ENCODE measurements at regions not wholly inside any gene's neighbourhood (a gene's known extent, or its start where the extent isn't known, plus 50 kb on each side); places are given as distances from the start of the nearest gene placed in this dataset.

DNA sequence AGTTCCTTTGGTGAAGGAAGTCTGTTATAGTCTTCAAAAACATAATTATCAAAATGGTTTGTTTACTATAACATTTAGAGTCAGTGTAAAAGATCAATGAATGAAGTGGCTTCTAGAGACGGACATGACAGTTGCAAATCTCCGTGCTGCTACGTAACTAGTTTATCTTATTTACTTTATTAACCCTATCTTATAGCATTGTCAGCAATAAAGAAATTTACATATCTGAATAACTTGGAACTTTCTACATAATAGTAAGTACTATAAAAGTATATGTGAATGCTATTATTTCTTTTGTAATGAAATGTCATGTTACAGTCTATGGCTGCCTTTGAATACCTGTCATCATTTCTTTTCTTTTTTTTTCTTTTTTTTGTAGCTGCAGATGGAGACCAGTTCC lies 246.8 kb downstream of the PTH2R start:
- H3K4me3 ChIP-seq = no peak overlapping the region
- H3K4me1 ChIP-seq = no peaks in the 10 kb centered on the region
- H3K27ac ChIP-seq = no peak overlapping the region
- TF ChIP-seq POLR2A (IDR thresholded peaks at IDR 0.05) (no peak), CTCF (IDR thresholded peaks at IDR 0.05) (no peak)
- WGBS, 2 donors = 86 to 89% methylated on average over 3 of the region's 3 CpGs
- no peaks in the 10 kb centered on the region for H3K27me3 ChIP-seq
- intact Hi-C loops (cut with DNase I; ENCODE audit: low total_unique reads) = no loop called here
- H3K36me3 ChIP-seq (ENCODE audit: low read depth, missing control alignments) = no peaks in the 10 kb centered on the region
- no peak for DNase-seq
- H3K9me3 ChIP-seq = no peaks in the 10 kb centered on the region

DNA sequence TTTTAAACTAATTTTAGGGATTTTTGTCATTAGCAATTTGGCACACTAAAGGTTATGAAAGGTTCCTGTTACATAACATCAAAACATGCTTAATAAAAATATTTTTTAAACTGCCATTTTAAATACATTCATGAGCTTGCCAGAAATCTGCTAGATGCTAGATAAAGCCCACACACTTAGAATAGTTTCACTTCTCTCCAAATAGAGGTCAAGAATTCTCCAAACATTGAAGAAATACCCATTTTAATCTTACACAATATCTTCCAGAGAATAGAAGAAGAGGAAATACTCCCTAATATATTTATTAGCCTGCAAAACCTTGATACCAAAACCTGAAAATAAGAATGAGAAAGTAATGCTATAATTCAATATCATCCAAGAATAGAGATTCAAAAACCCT lies 247.5 kb downstream of the PTH2R start:
- intact Hi-C loops (cut with DNase I; ENCODE audit: low total_unique reads) = no loop called here
- DNase-seq = no peak
- Histone ChIP-seq H3K4me1 (no peaks in the 10 kb centered on the region), H3K4me3 (no peak overlapping the region), H3K27me3 (no peaks in the 10 kb centered on the region), H3K36me3 (ENCODE audit: low read depth, missing control alignments) (no peaks in the 10 kb centered on the region), H3K9me3 (no peaks in the 10 kb centered on the region), H3K27ac (no peak overlapping the region)
- no peak for TF ChIP-seq CTCF (IDR thresholded peaks at IDR 0.05)
- TF ChIP-seq POLR2A (IDR thresholded peaks at IDR 0.05) = no peak

- DNase-seq = no peak
- no peak overlapping the region for H3K4me3 ChIP-seq
- no peaks in the 10 kb centered on the region for H3K27me3 ChIP-seq
- H3K36me3 ChIP-seq (ENCODE audit: low read depth, missing control alignments) = no peaks in the 10 kb centered on the region
- no peaks in the 10 kb centered on the region for H3K4me1 ChIP-seq
- H3K9me3 ChIP-seq = no peaks in the 10 kb centered on the region
- 87 to 91% methylated on average over 1 of the region's 1 CpG for WGBS, 2 donors
- TF ChIP-seq POLR2A (IDR thresholded peaks at IDR 0.05) = no peak
- no peak for TF ChIP-seq CTCF (IDR thresholded peaks at IDR 0.05)
- intact Hi-C loops (cut with DNase I; ENCODE audit: low total_unique reads) = no loop called here
- H3K27ac ChIP-seq = no peak overlapping the region
These were observed 250.9 kb downstream of the PTH2R start for GRCh38 chr2:208657468-208657867.

GRCh38 chr2:208669394-208669793 lies 262.8 kb downstream of the PTH2R start:
- DNase-seq = no peak
- Histone ChIP-seq H3K9me3 (no peaks in the 10 kb centered on the region), H3K27ac (no peak overlapping the region), H3K4me3 (no peak overlapping the region), H3K36me3 (ENCODE audit: low read depth, missing control alignments) (no peaks in the 10 kb centered on the region), H3K4me1 (no peaks in the 10 kb centered on the region), H3K27me3 (no peaks in the 10 kb centered on the region)
- WGBS, 2 donors = 80 to 91% methylated on average over 2 of the region's 2 CpGs
- TF ChIP-seq CTCF (IDR thresholded peaks at IDR 0.05) (no peak), POLR2A (IDR thresholded peaks at IDR 0.05) (no peak)
- intact Hi-C loops (cut with DNase I; ENCODE audit: low total_unique reads) = no loop called here

GRCh38 chr2:208671284-208671683 lies 264.7 kb downstream of the PTH2R start:
- DNase-seq = no peak
- intact Hi-C loops (cut with DNase I; ENCODE audit: low total_unique reads) = no loop called here
- TF ChIP-seq CTCF (IDR thresholded peaks at IDR 0.05) (no peak), POLR2A (IDR thresholded peaks at IDR 0.05) (no peak)

More at GRCh38 chr2:208671284-208671683, 264.7 kb downstream of the PTH2R start:
- H3K27ac ChIP-seq = no peak overlapping the region
- H3K27me3 ChIP-seq = no peaks in the 10 kb centered on the region
- no peaks in the 10 kb centered on the region for H3K36me3 ChIP-seq (ENCODE audit: low read depth, missing control alignments)
- H3K4me1 ChIP-seq = no peaks in the 10 kb centered on the region
- WGBS, 2 donors = 25 to 40% methylated on average over 1 of the region's 1 CpG
- no peak overlapping the region for H3K4me3 ChIP-seq
- H3K9me3 ChIP-seq = no peaks in the 10 kb centered on the region
